Karpas-422 (cell line): ENCODE measurements at regions not wholly inside any gene's neighbourhood (a gene's known extent, or its start where the extent isn't known, plus 50 kb on each side); places are given as distances from the start of the nearest gene placed in this dataset.

ENCODE experiments used
- DNase-seq: peaks from one replicate; pipeline ENCODE4 v3.0.0-alpha.2; 2015
- H2AFZ ChIP-seq: fragments of 200-600 bp; sonication (generic); 2 replicates; pipeline ENCODE4 v1.6.1; 2014; ENCODE audit warnings: antibody characterized with exemption, low read length, mixed read lengths
- H3K27ac ChIP-seq: fragments of 200-600 bp; sonication (generic); 2 replicates; pipeline ENCODE4 v1.5.1; 2014; ENCODE audit warnings: mild to moderate bottlenecking, low read length, moderate library complexity
- H3K27me3 ChIP-seq: fragments of 200-600 bp; sonication (generic); 2 replicates; pipeline ENCODE4 v1.6.1; 2014; ENCODE audit warnings: low read length, mixed read lengths
- H3K36me3 ChIP-seq: fragments of 200-600 bp; sonication (generic); 2 replicates; pipeline ENCODE4 v1.6.1; 2014; ENCODE audit warnings: low read length, mixed read lengths; ENCODE audit not compliant: insufficient read depth
- H3K4me1 ChIP-seq: fragments of 200-600 bp; sonication (generic); 2 replicates; pipeline ENCODE4 v1.6.1; 2014; ENCODE audit warnings: mild to moderate bottlenecking, low read length, mixed read lengths
- H3K4me2 ChIP-seq: fragments of 200-600 bp; sonication (generic); 2 replicates; pipeline ENCODE4 v1.6.1; 2014; ENCODE audit warnings: low read length, low read depth, mild to moderate bottlenecking; ENCODE audit not compliant: poor library complexity, severe bottlenecking
- H3K4me3 ChIP-seq: fragments of 200-600 bp; sonication (generic); 2 replicates; pipeline ENCODE4 v1.5.1; 2014; ENCODE audit warnings: mild to moderate bottlenecking, antibody characterized with exemption, low read length, mixed read lengths
- H3K79me2 ChIP-seq: fragments of 200-600 bp; sonication (generic); 2 replicates; pipeline ENCODE4 v1.6.1; 2014; ENCODE audit warnings: mild to moderate bottlenecking, low read length, mixed read lengths
- H3K9ac ChIP-seq: fragments of 200-600 bp; sonication (generic); 2 replicates; pipeline ENCODE4 v1.6.0; 2014; ENCODE audit warnings: low read length
- H3K9me2 ChIP-seq: fragments of 200-600 bp; sonication (generic), shearing (Covaris generic); replicated peaks from 2 replicates; pipeline ENCODE4 v1.6.0; 2014; ENCODE audit warnings: mild to moderate bottlenecking, low read length, moderate library complexity; ENCODE audit not compliant: insufficient read depth
- H3K9me3 ChIP-seq: fragments of 300-700, 200-600 bp; sonication (generic); 2 replicates; pipeline ENCODE4 v1.6.1; 2014; ENCODE audit warnings: low read length, mixed read lengths
- H4K20me1 ChIP-seq: fragments of 200-600 bp; sonication (generic); 2 replicates; pipeline ENCODE4 v1.6.1; 2014; ENCODE audit warnings: mild to moderate bottlenecking, antibody characterized with exemption, low read length, low read depth; ENCODE audit not compliant: insufficient read depth

DNA sequence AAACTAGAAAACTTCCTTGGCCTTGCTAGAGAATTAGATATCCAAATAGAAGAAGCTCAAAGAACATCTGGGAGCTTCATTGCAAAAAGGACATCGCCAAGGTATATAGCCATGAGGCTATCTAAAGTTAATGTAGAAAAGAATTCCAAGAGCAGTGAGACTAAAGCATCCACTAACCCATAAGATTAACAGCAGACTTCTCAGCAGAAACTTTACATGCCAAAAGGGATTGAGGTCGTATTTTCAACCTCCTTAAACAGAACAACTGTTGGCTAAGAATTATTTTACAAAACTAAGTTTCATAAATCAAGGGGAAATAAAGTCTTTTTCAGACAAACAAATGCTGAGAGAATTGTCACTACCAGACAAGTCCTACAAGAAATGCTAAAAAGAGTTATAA lies 149.1 kb upstream of the COL21A1 start:
- Histone ChIP-seq H3K4me2 (no peak overlapping the region), H2AFZ (no peak overlapping the region), H3K9me3 (no peaks in the 10 kb centered on the region), H3K27ac (no peak overlapping the region), H4K20me1 (no peaks in the 10 kb centered on the region), H3K36me3 (no peaks in the 10 kb centered on the region), H3K9ac (no peak overlapping the region), H3K9me2 (no peaks in the 10 kb centered on the region), H3K4me1 (no peaks in the 10 kb centered on the region), H3K4me3 (no peak overlapping the region), H3K27me3 (no peaks in the 10 kb centered on the region), H3K79me2 (no peaks in the 10 kb centered on the region)
- no peak for DNase-seq

GRCh38 chr6:56393615-56394612 lies 146.5 kb upstream of the COL21A1 start:
- Histone ChIP-seq H3K4me2 (no peak overlapping the region), H3K4me1 (no peaks in the 10 kb centered on the region), H3K4me3 (no peak overlapping the region), H3K9me2 (no peaks in the 10 kb centered on the region), H3K79me2 (no peaks in the 10 kb centered on the region), H2AFZ (no peak overlapping the region), H3K27ac (no peak overlapping the region), H3K36me3 (no peaks in the 10 kb centered on the region), H3K27me3 (no peaks in the 10 kb centered on the region), H3K9me3 (no peaks in the 10 kb centered on the region), H4K20me1 (no peaks in the 10 kb centered on the region), H3K9ac (no peak overlapping the region)
- DNase-seq, result no peak

DNA sequence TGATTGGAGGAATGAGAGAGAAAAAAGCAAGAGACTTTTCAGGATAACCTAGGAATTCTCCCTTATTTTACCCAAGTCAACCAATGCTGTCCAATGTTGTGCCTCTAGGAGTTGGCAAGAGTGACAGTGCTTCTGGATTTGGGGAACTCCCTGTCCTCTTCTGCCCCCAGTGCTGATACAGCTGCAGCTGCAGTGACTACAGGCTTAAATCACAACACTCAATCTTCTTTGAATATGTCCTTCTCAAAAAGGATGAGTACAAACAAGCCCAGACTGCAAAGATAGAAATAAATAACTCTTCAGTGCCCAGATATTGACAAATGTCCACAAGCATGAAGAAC lies 141.0 kb upstream of the COL21A1 start:
- Histone ChIP-seq H3K9ac (no peak overlapping the region), H3K79me2 (no peaks in the 10 kb centered on the region), H3K4me1 (peaks cover 9% of the 10 kb centered on the region), H2AFZ (no peak overlapping the region), H3K36me3 (no peaks in the 10 kb centered on the region), H3K9me2 (no peaks in the 10 kb centered on the region), H3K27ac (no peak overlapping the region), H3K9me3 (no peaks in the 10 kb centered on the region), H3K4me2 (no peak overlapping the region), H3K4me3 (no peak overlapping the region), H4K20me1 (no peaks in the 10 kb centered on the region), H3K27me3 (no peaks in the 10 kb centered on the region)
- no peak for DNase-seq

DNA sequence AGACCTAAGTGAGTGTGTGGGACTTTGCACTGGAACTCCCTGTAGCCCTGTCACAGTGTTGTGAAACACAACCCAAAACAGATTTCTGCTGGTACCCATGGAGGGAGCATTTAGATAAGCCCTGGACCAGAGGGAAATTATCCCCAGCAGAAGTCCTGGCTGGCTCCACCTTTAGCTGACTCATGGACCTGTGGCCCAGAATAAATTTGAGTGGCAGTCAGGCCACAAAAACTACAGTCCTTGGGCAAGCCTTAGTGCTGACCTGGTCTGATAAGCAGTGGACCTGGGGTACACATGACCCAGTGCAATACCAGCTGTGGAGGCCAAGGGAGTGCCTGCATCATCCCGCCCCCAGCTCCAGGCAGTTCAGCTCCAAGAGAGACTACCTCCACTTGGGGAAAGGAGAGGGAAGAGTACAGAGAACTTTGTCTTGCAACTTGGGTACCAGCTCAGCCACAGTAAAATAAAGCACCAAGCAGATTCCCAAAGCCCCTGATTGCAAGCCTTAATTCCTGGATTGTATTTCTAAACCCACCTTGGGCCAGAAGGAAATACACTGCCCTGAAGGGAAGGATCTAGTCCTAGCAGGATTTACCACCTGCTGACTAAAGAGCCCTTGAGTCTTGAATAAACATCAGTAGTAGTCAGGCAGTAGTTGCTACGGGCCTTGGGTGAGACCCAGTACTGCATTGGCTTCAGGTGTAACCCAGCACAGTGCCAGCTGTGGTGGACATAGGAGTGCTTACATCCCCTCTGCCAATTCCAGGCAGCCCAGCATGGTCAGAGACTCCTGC lies 140.4 kb upstream of the COL21A1 start:
- H3K36me3 ChIP-seq, result no peaks in the 10 kb centered on the region
- H3K9me2 ChIP-seq, result no peaks in the 10 kb centered on the region
- no peaks in the 10 kb centered on the region for H4K20me1 ChIP-seq
- no peak overlapping the region for H3K4me3 ChIP-seq
- H3K4me1 ChIP-seq, result peaks cover 9% of the 10 kb centered on the region
- no peaks in the 10 kb centered on the region for H3K79me2 ChIP-seq
- H3K9me3 ChIP-seq, result no peaks in the 10 kb centered on the region
- DNase-seq, result no peak
- H3K4me2 ChIP-seq, result no peak overlapping the region
- no peak overlapping the region for H3K9ac ChIP-seq
- no peaks in the 10 kb centered on the region for H3K27me3 ChIP-seq
- no peak overlapping the region for H3K27ac ChIP-seq
- no peak overlapping the region for H2AFZ ChIP-seq

- Histone ChIP-seq H3K27ac (no peak overlapping the region), H3K27me3 (no peaks in the 10 kb centered on the region), H3K4me3 (no peak overlapping the region), H3K9ac (no peak overlapping the region), H3K4me2 (peak overlapping the region; percentile 24), H3K9me2 (no peaks in the 10 kb centered on the region), H2AFZ (no peak overlapping the region), H3K79me2 (no peaks in the 10 kb centered on the region), H4K20me1 (no peaks in the 10 kb centered on the region), H3K9me3 (no peaks in the 10 kb centered on the region), H3K4me1 (peaks cover 16% of the 10 kb centered on the region), H3K36me3 (no peaks in the 10 kb centered on the region)
- no peak for DNase-seq
Measured at GRCh38 chr6:56386717-56387116, 139.3 kb upstream of the COL21A1 start.

DNA sequence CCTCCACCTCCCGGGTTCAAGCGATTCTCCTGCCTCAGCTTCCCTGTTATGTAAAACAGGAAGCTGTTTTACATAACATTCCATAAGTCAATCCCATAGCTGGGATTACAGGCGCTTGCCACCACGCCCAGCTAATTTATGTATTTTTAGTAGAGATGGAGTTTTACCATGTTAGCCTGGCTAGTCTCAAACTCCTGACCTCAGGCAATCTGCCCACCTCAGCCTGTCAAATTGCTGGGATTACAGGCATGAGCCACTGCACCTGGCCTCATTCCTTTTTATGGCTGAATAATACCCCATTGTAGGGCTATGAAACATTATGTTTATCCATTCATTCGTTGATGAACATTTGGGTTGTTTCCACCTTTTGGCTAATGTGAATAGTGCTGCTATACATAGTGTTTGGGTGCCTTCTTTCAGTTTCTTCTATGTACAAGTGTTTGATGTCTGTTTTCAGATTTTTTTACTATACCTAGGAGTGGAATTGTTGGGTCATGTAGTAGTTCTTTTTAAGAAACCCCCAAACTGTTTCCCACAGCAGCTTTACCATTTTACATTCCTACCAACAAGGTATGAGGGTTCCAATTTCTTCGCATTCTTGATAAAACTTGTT lies 138.7 kb upstream of the COL21A1 start:
- peak overlapping the region; percentile 24 for H3K4me2 ChIP-seq
- no peak overlapping the region for H3K27ac ChIP-seq
- H3K36me3 ChIP-seq, result no peaks in the 10 kb centered on the region
- H4K20me1 ChIP-seq, result no peaks in the 10 kb centered on the region
- no peak for DNase-seq
- H3K79me2 ChIP-seq, result no peaks in the 10 kb centered on the region
- no peak overlapping the region for H2AFZ ChIP-seq
- no peaks in the 10 kb centered on the region for H3K9me2 ChIP-seq
- no peak overlapping the region for H3K9ac ChIP-seq
- peaks cover 20% of the 10 kb centered on the region for H3K4me1 ChIP-seq
- H3K27me3 ChIP-seq, result no peaks in the 10 kb centered on the region
- no peak overlapping the region for H3K4me3 ChIP-seq
- H3K9me3 ChIP-seq, result no peaks in the 10 kb centered on the region

- no peak overlapping the region for H3K4me3 ChIP-seq
- no peak overlapping the region for H3K9ac ChIP-seq
- no peaks in the 10 kb centered on the region for H3K79me2 ChIP-seq
- peaks cover 20% of the 10 kb centered on the region for H3K4me1 ChIP-seq
- DNase-seq, result no peak
- H3K27ac ChIP-seq, result no peak overlapping the region
- no peaks in the 10 kb centered on the region for H3K36me3 ChIP-seq
- H2AFZ ChIP-seq, result no peak overlapping the region
- no peaks in the 10 kb centered on the region for H3K9me2 ChIP-seq
- no peaks in the 10 kb centered on the region for H3K27me3 ChIP-seq
- no peaks in the 10 kb centered on the region for H4K20me1 ChIP-seq
- H3K9me3 ChIP-seq, result no peaks in the 10 kb centered on the region
- no peak overlapping the region for H3K4me2 ChIP-seq
Measured at GRCh38 chr6:56383160-56383559, 135.8 kb upstream of the COL21A1 start.

DNA sequence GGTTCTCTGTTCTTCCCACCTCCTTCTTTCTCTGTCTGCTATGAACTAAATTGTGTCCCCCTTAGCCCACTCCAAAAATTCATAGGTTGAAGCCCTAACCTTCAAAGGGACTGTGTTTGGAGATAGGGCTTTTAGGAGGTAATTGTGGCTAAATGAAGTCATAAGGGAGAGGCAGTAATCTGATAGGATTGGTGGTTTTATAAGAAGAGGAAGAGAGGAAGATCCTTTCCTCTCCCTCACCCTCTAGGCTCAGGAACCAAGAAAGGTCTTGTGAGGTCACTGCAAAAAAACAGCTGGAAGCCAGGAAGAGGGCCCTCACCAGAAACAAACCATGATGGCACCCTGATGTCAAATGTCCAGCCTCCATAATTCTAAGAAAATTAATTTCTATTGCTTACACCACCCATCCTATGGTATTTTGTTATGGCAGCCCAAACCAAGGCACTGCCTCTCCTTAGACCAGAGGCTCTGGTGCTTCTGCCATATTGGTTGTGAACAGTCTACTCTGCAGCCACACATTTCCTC lies 135.1 kb upstream of the COL21A1 start:
- Histone ChIP-seq H3K36me3 (no peaks in the 10 kb centered on the region), H3K4me1 (peaks cover 20% of the 10 kb centered on the region), H3K27ac (no peak overlapping the region), H3K9me2 (no peaks in the 10 kb centered on the region), H3K4me2 (no peak overlapping the region), H3K27me3 (no peaks in the 10 kb centered on the region), H3K9ac (no peak overlapping the region), H3K4me3 (no peak overlapping the region), H4K20me1 (no peaks in the 10 kb centered on the region), H3K79me2 (no peaks in the 10 kb centered on the region), H2AFZ (no peak overlapping the region), H3K9me3 (no peaks in the 10 kb centered on the region)
- DNase-seq, result no peak
